ENCODE measurements at regions not wholly inside any gene's neighbourhood (a gene's known extent, or its start where the extent isn't known, plus 50 kb on each side); places are given as distances from the start of the nearest gene placed in this dataset.

GRCh38 chr10:128451879-128452278, 325.7 kb upstream of the MKI67 start:
- Histone ChIP-seq H3K14ac (ENCODE audit: low read length in 2 of 2) (no peak overlapping the region), H2AFZ (ENCODE audit: low read depth, low read length) (no peak overlapping the region), H4K8ac (ENCODE audit: low read length) (no peak overlapping the region), H2AK5ac (ENCODE audit: low read length, severe bottlenecking) (no peak overlapping the region), H2BK5ac (ENCODE audit: low read depth, low read length, poor library complexity, severe bottlenecking) (no peak overlapping the region), H3K4me2 (ENCODE audit: low read length, poor library complexity, severe bottlenecking) (no peak overlapping the region), H2BK120ac (ENCODE audit: low read depth, low read length) (no peak overlapping the region), H3K9me3 (ENCODE audit: control insufficient read depth, low read length) (peaks cover 10% of the 10 kb centered on the region), H3K36me3 (ENCODE audit: control insufficient read depth in 1 of 2, insufficient read depth in 2 of 2, low read depth in 1 of 2, low read length in 2 of 2) (no peaks in the 10 kb centered on the region), H3K4ac (ENCODE audit: low read depth in 1 of 2, low read length in 2 of 2) (no peak overlapping the region), H2BK15ac (ENCODE audit: low read depth, poor library complexity, severe bottlenecking) (no peak overlapping the region), H3K9ac (ENCODE audit: low read length) (no peak overlapping the region), H3K27ac (ENCODE audit: low read length, poor library complexity, severe bottlenecking) (no peak overlapping the region), H3K4me3 (ENCODE audit: insufficient read depth in 1 of 2, low read depth in 1 of 2, low read length in 2 of 2) (no peak overlapping the region), H3K18ac (ENCODE audit: low read depth in 1 of 2, low read length in 2 of 2) (no peak overlapping the region), H4K91ac (ENCODE audit: low read length) (no peak overlapping the region), H2BK12ac (ENCODE audit: low read length in 2 of 2) (no peak overlapping the region), H3K23ac (ENCODE audit: low read length in 2 of 2) (no peak overlapping the region), H3K79me1 (replicated peaks; ENCODE audit: low read length, poor library complexity, severe bottlenecking) (no peaks in the 10 kb centered on the region), H3K27me3 (ENCODE audit: control insufficient read depth in 1 of 2, insufficient read depth in 1 of 2, low read length in 2 of 2) (no peaks in the 10 kb centered on the region), H3K4me1 (ENCODE audit: control insufficient read depth, insufficient read depth, low read depth, low read length) (no peaks in the 10 kb centered on the region)
- WGBS, result 72% methylated on average over 3 of the region's 3 CpGs
- no peak for DNase-seq

GRCh38 chr10:128456271-128456670, 330.0 kb upstream of the MKI67 start:
- no peak overlapping the region for H3K9ac ChIP-seq (ENCODE audit: low read length)
- no peak overlapping the region for H2BK5ac ChIP-seq (ENCODE audit: low read depth, low read length, poor library complexity, severe bottlenecking)
- H3K4ac ChIP-seq (ENCODE audit: low read depth in 1 of 2, low read length in 2 of 2), result no peak overlapping the region
- no peaks in the 10 kb centered on the region for H3K79me1 ChIP-seq (replicated peaks; ENCODE audit: low read length, poor library complexity, severe bottlenecking)
- H2AK5ac ChIP-seq (ENCODE audit: low read length, severe bottlenecking), result no peak overlapping the region
- no peak overlapping the region for H2BK12ac ChIP-seq (ENCODE audit: low read length in 2 of 2)
- H3K23ac ChIP-seq (ENCODE audit: low read length in 2 of 2), result no peak overlapping the region
- H3K9me3 ChIP-seq (ENCODE audit: control insufficient read depth, low read length), result peaks cover 4% of the 10 kb centered on the region
- WGBS, result 80% methylated on average over 7 of the region's 7 CpGs
- no peak overlapping the region for H3K4me2 ChIP-seq (ENCODE audit: low read length, poor library complexity, severe bottlenecking)
- H2BK120ac ChIP-seq (ENCODE audit: low read depth, low read length), result no peak overlapping the region
- H3K27me3 ChIP-seq (ENCODE audit: control insufficient read depth in 1 of 2, insufficient read depth in 1 of 2, low read length in 2 of 2), result no peaks in the 10 kb centered on the region
- no peak overlapping the region for H4K8ac ChIP-seq (ENCODE audit: low read length)
- H3K36me3 ChIP-seq (ENCODE audit: control insufficient read depth in 1 of 2, insufficient read depth in 2 of 2, low read depth in 1 of 2, low read length in 2 of 2), result no peaks in the 10 kb centered on the region
- H3K27ac ChIP-seq (ENCODE audit: low read length, poor library complexity, severe bottlenecking), result no peak overlapping the region
- no peak overlapping the region for H3K4me3 ChIP-seq (ENCODE audit: insufficient read depth in 1 of 2, low read depth in 1 of 2, low read length in 2 of 2)
- H3K14ac ChIP-seq (ENCODE audit: low read length in 2 of 2), result no peak overlapping the region
- no peak overlapping the region for H4K91ac ChIP-seq (ENCODE audit: low read length)
- H3K4me1 ChIP-seq (ENCODE audit: control insufficient read depth, insufficient read depth, low read depth, low read length), result no peaks in the 10 kb centered on the region
- no peak overlapping the region for H3K18ac ChIP-seq (ENCODE audit: low read depth in 1 of 2, low read length in 2 of 2)
- DNase-seq, result no peak
- no peak overlapping the region for H2AFZ ChIP-seq (ENCODE audit: low read depth, low read length)
- H2BK15ac ChIP-seq (ENCODE audit: low read depth, poor library complexity, severe bottlenecking), result no peak overlapping the region

GRCh38 chr10:128457136-128457535, 330.9 kb upstream of the MKI67 start:
- Histone ChIP-seq H2BK15ac (ENCODE audit: low read depth, poor library complexity, severe bottlenecking) (no peak overlapping the region), H3K4me1 (ENCODE audit: control insufficient read depth, insufficient read depth, low read depth, low read length) (no peaks in the 10 kb centered on the region), H2AFZ (ENCODE audit: low read depth, low read length) (no peak overlapping the region), H3K4ac (ENCODE audit: low read depth in 1 of 2, low read length in 2 of 2) (no peak overlapping the region), H3K27ac (ENCODE audit: low read length, poor library complexity, severe bottlenecking) (no peak overlapping the region), H3K4me3 (ENCODE audit: insufficient read depth in 1 of 2, low read depth in 1 of 2, low read length in 2 of 2) (no peak overlapping the region), H3K79me1 (replicated peaks; ENCODE audit: low read length, poor library complexity, severe bottlenecking) (no peaks in the 10 kb centered on the region), H3K14ac (ENCODE audit: low read length in 2 of 2) (no peak overlapping the region), H2BK5ac (ENCODE audit: low read depth, low read length, poor library complexity, severe bottlenecking) (no peak overlapping the region), H2BK120ac (ENCODE audit: low read depth, low read length) (no peak overlapping the region), H3K27me3 (ENCODE audit: control insufficient read depth in 1 of 2, insufficient read depth in 1 of 2, low read length in 2 of 2) (no peaks in the 10 kb centered on the region), H4K91ac (ENCODE audit: low read length) (peak overlapping the region; percentile 55), H3K9me3 (ENCODE audit: control insufficient read depth, low read length) (peaks cover 4% of the 10 kb centered on the region), H3K23ac (ENCODE audit: low read length in 2 of 2) (no peak overlapping the region), H3K4me2 (ENCODE audit: low read length, poor library complexity, severe bottlenecking) (no peak overlapping the region), H3K9ac (ENCODE audit: low read length) (no peak overlapping the region), H2BK12ac (ENCODE audit: low read length in 2 of 2) (no peak overlapping the region), H3K36me3 (ENCODE audit: control insufficient read depth in 1 of 2, insufficient read depth in 2 of 2, low read depth in 1 of 2, low read length in 2 of 2) (no peaks in the 10 kb centered on the region), H3K18ac (ENCODE audit: low read depth in 1 of 2, low read length in 2 of 2) (no peak overlapping the region), H4K8ac (ENCODE audit: low read length) (no peak overlapping the region), H2AK5ac (ENCODE audit: low read length, severe bottlenecking) (no peak overlapping the region)
- WGBS, result 78% methylated on average over 10 of the region's 10 CpGs
- DNase-seq, result no peak

- 61% methylated on average over 6 of the region's 6 CpGs for WGBS
- Histone ChIP-seq H4K8ac (ENCODE audit: low read length) (no peak overlapping the region), H2BK12ac (ENCODE audit: low read length in 2 of 2) (no peak overlapping the region), H3K9me3 (ENCODE audit: control insufficient read depth, low read length) (peaks cover 4% of the 10 kb centered on the region), H2AFZ (ENCODE audit: low read depth, low read length) (no peak overlapping the region), H2BK120ac (ENCODE audit: low read depth, low read length) (no peak overlapping the region), H3K4me1 (ENCODE audit: control insufficient read depth, insufficient read depth, low read depth, low read length) (no peaks in the 10 kb centered on the region), H2BK15ac (ENCODE audit: low read depth, poor library complexity, severe bottlenecking) (no peak overlapping the region), H3K36me3 (ENCODE audit: control insufficient read depth in 1 of 2, insufficient read depth in 2 of 2, low read depth in 1 of 2, low read length in 2 of 2) (no peaks in the 10 kb centered on the region), H3K14ac (ENCODE audit: low read length in 2 of 2) (no peak overlapping the region), H2BK5ac (ENCODE audit: low read depth, low read length, poor library complexity, severe bottlenecking) (no peak overlapping the region), H3K4ac (ENCODE audit: low read depth in 1 of 2, low read length in 2 of 2) (no peak overlapping the region), H3K23ac (ENCODE audit: low read length in 2 of 2) (no peak overlapping the region), H3K27me3 (ENCODE audit: control insufficient read depth in 1 of 2, insufficient read depth in 1 of 2, low read length in 2 of 2) (no peaks in the 10 kb centered on the region), H4K91ac (ENCODE audit: low read length) (no peak overlapping the region), H3K18ac (ENCODE audit: low read depth in 1 of 2, low read length in 2 of 2) (no peak overlapping the region), H3K4me3 (ENCODE audit: insufficient read depth in 1 of 2, low read depth in 1 of 2, low read length in 2 of 2) (no peak overlapping the region), H3K79me1 (replicated peaks; ENCODE audit: low read length, poor library complexity, severe bottlenecking) (no peaks in the 10 kb centered on the region), H3K4me2 (ENCODE audit: low read length, poor library complexity, severe bottlenecking) (no peak overlapping the region), H2AK5ac (ENCODE audit: low read length, severe bottlenecking) (no peak overlapping the region), H3K9ac (ENCODE audit: low read length) (no peak overlapping the region), H3K27ac (ENCODE audit: low read length, poor library complexity, severe bottlenecking) (no peak overlapping the region)
- DNase-seq, result no peak
Measured at GRCh38 chr10:128461991-128462390, 335.8 kb upstream of the MKI67 start.

All from mesenchymal stem cell (in vitro differentiated cells and primary cell).